HL-60 (cell line): ENCODE measurements at regions not wholly inside any gene's neighbourhood (a gene's known extent, or its start where the extent isn't known, plus 50 kb on each side); places are given as distances from the start of the nearest gene placed in this dataset.

Source experiments
- CTCF ChIP-seq: IDR thresholded peaks from one replicate; pipeline ENCODE4 v1.5.1; 2011; ENCODE audit warnings: low read length, control low read depth, inconsistent platforms; ENCODE audit not compliant: insufficient read depth
- GABPA ChIP-seq: IDR thresholded peaks from 2 replicates; pipeline ENCODE4 v1.6.1; 2012; ENCODE audit warnings: low read depth
- POLR2AphosphoS5 ChIP-seq: IDR thresholded peaks from 2 replicates; pipeline ENCODE4 v1.6.1; 2012; ENCODE audit warnings: low read depth
- REST ChIP-seq: IDR thresholded peaks from 2 replicates; pipeline ENCODE4 v1.6.1; 2012; ENCODE audit warnings: low read depth; ENCODE audit not compliant: insufficient replicate concordance
- SPI1 ChIP-seq: IDR thresholded peaks from 2 replicates; pipeline ENCODE4 v1.6.1; 2012; ENCODE audit warnings: low read depth, mild to moderate bottlenecking, borderline replicate concordance

DNA sequence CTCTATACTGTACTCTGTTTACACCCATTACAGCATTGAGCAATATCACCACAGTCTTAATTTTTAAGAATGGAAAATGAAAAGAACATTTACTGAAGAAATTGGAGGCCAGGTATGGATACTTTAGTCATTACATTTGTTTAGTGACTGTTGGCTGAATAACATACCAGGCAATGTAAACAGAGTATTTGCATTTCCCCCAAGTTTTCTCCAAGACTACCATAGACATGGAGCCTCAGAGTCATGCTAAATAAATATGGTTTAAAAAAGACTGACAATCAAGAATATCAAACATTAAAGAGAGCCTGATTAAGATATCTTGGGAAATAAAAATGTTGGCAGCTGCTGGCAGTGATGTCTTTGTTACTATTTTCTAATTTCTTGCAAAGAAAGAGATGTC is 136.9 kb upstream of the ADAMTS5 start:
- TF ChIP-seq CTCF (no peak), POLR2AphosphoS5 (no peak), REST (no peak), GABPA (no peak), SPI1 (no peak)
